Ishikawa (cell line): ENCODE measurements at regions not wholly inside any gene's neighbourhood (a gene's known extent, or its start where the extent isn't known, plus 50 kb on each side); places are given as distances from the start of the nearest gene placed in this dataset.

ENCODE experiments used
- CEBPB ChIP-seq: IDR thresholded peaks from 2 replicates; pipeline ENCODE4 v1.6.1; 2012
- CREB1 ChIP-seq: IDR thresholded peaks from 2 replicates; pipeline ENCODE4 v1.6.1; 2012; ENCODE audit warnings: low read depth
- EGR1 ChIP-seq: IDR thresholded peaks from 2 replicates; pipeline ENCODE4 v1.6.1; 2012
- EP300 ChIP-seq: IDR thresholded peaks from 2 replicates; pipeline ENCODE4 v1.6.1; 2012; ENCODE audit warnings: borderline replicate concordance
- FOXM1 ChIP-seq: IDR thresholded peaks from 2 replicates; pipeline ENCODE4 v1.6.1; 2012; ENCODE audit warnings: low read depth, borderline replicate concordance
- NFIC ChIP-seq: IDR thresholded peaks from 2 replicates; pipeline ENCODE4 v1.6.1; 2012
- RAD21 ChIP-seq: IDR thresholded peaks from 2 replicates; pipeline ENCODE4 v1.6.1; 2012; ENCODE audit warnings: low read depth
- TAF1 ChIP-seq: IDR thresholded peaks from 2 replicates; pipeline ENCODE4 v1.6.1; 2012; ENCODE audit warnings: low read depth, mild to moderate bottlenecking
- TCF12 ChIP-seq: IDR thresholded peaks from 2 replicates; pipeline ENCODE4 v1.6.1; 2012; ENCODE audit warnings: low read depth
- TEAD4 ChIP-seq: IDR thresholded peaks from 2 replicates; pipeline ENCODE4 v1.6.1; 2012
- YY1 ChIP-seq: IDR thresholded peaks from 2 replicates; pipeline ENCODE4 v1.6.1; 2012; ENCODE audit warnings: low read depth
- ZBTB7A ChIP-seq: IDR thresholded peaks from 2 replicates; pipeline ENCODE4 v1.6.1; 2012; ENCODE audit warnings: low read depth
- TF ChIP-seq, protein P1 (sequence below): IDR thresholded peaks from 2 replicates; pipeline ENCODE4 v1.6.1; 2012
- TF ChIP-seq, protein P2 (sequence below): IDR thresholded peaks from 2 replicates; pipeline ENCODE4 v1.6.1; 2012
- TF ChIP-seq, protein P3 (sequence below): IDR thresholded peaks from 2 replicates; pipeline ENCODE4 v1.6.1; 2012; ENCODE audit warnings: low read depth, mild to moderate bottlenecking

DNA sequence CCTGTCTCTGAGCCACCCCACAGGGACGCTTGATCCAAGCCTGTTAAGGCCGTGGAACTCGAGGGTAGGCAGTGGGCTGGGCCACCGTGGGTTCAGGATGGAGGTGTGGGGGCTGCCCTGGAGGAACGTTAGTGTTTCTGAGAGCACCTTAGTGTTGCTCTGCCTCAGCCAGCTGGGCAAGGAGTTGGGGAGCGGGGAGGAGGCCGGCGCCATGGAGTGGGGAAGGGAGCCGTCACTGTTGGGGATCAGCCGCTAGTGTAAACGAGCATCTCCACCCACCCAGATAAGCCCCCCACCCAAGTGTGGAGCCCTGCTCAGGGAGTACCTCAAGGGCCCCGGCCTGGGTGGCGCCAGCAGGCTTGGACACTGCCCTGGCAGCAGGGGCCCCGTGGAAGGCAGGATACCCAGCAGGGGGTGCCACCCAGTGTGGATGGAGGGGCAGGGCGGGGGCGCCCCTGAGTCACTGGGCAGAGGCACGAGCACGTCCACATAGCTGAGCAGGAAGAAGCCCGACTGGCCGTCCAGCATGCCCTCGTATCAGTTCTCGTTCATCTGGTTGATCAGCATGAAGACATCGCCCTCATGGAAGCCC lies 98.6 kb downstream of the KPNA2 start:
- TF ChIP-seq, protein P1, sequence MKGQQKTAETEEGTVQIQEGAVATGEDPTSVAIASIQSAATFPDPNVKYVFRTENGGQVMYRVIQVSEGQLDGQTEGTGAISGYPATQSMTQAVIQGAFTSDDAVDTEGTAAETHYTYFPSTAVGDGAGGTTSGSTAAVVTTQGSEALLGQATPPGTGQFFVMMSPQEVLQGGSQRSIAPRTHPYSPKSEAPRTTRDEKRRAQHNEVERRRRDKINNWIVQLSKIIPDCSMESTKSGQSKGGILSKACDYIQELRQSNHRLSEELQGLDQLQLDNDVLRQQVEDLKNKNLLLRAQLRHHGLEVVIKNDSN = no peak
- TF ChIP-seq TCF12 = no peak
- TF ChIP-seq, protein P2, sequence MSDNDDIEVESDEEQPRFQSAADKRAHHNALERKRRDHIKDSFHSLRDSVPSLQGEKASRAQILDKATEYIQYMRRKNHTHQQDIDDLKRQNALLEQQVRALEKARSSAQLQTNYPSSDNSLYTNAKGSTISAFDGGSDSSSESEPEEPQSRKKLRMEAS = no peak
- TF ChIP-seq, protein P3, sequence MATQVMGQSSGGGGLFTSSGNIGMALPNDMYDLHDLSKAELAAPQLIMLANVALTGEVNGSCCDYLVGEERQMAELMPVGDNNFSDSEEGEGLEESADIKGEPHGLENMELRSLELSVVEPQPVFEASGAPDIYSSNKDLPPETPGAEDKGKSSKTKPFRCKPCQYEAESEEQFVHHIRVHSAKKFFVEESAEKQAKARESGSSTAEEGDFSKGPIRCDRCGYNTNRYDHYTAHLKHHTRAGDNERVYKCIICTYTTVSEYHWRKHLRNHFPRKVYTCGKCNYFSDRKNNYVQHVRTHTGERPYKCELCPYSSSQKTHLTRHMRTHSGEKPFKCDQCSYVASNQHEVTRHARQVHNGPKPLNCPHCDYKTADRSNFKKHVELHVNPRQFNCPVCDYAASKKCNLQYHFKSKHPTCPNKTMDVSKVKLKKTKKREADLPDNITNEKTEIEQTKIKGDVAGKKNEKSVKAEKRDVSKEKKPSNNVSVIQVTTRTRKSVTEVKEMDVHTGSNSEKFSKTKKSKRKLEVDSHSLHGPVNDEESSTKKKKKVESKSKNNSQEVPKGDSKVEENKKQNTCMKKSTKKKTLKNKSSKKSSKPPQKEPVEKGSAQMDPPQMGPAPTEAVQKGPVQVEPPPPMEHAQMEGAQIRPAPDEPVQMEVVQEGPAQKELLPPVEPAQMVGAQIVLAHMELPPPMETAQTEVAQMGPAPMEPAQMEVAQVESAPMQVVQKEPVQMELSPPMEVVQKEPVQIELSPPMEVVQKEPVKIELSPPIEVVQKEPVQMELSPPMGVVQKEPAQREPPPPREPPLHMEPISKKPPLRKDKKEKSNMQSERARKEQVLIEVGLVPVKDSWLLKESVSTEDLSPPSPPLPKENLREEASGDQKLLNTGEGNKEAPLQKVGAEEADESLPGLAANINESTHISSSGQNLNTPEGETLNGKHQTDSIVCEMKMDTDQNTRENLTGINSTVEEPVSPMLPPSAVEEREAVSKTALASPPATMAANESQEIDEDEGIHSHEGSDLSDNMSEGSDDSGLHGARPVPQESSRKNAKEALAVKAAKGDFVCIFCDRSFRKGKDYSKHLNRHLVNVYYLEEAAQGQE = no peak
- TF ChIP-seq TEAD4 = no peak
- TF ChIP-seq ZBTB7A = no peak
- TF ChIP-seq FOXM1 = no peak
- no peak for TF ChIP-seq CREB1
- TF ChIP-seq TAF1 = no peak
- no peak for TF ChIP-seq EP300
- TF ChIP-seq CEBPB = no peak
- no peak for TF ChIP-seq RAD21
- no peak for TF ChIP-seq YY1
- TF ChIP-seq EGR1 = no peak
- no peak for TF ChIP-seq NFIC

DNA sequence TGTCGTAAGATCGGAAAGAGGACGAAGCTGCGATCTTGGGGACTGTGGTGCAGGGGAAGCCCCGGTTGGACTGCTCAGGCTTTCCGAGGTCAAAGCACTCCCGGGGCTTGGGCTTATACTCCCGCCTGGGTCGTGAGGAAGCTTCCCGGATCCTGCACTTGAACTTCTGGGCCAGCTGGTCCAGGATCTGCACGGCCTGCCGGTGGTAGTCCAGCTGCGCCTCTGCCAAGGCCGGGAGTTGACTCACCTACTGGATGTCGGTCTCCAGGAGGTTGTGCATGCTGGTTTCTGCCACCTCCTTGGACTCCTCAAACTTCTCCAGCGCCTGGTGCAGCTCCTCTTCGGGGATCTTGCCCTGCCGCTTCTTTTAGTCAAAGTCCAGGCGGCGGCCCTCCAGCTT lies 99.2 kb downstream of the KPNA2 start:
- TF ChIP-seq, protein P2 = no peak
- TF ChIP-seq YY1 (no peak), NFIC (no peak), CEBPB (no peak), RAD21 (no peak), EGR1 (no peak)
- TF ChIP-seq, protein P1 = no peak

DNA sequence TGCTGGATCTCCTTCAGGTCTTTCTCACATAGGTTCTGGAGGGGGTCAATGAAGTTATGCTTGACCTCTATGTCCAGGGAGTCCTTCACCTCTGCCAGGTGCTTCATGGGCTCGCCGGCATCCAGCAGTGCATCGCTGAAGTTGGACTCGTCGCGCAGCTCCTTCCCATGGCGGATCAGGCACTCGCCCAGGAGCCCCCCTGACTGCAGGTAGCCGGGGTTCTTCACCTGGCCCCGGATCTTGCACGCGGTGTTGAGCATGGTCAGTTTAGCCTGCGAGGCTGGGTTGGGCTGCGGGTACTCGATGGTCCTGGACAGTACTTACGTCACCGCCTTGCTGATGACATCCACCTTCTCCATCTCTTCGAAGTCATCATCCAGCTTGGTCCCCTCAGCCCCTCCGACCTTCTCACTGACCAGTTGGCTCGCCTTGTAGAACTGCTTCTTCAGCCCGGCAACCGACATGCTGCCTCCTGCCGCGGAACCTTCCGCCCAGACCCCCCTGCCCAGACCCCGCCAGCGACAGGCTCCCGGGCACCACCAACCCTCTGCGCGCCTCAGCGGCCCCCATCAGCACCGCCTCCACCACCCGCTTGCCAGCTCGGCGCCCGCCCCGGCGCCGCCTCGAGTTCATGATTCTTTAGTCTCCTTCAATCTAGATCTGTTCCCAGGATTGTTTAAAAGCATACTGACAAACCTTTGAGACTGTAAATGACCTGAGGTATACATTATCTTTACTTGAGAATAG lies 99.8 kb downstream of the KPNA2 start:
- TF ChIP-seq EGR1 (no peak), TEAD4 (no peak), TCF12 (no peak)
- TF ChIP-seq, protein P2 = no peak

DNA sequence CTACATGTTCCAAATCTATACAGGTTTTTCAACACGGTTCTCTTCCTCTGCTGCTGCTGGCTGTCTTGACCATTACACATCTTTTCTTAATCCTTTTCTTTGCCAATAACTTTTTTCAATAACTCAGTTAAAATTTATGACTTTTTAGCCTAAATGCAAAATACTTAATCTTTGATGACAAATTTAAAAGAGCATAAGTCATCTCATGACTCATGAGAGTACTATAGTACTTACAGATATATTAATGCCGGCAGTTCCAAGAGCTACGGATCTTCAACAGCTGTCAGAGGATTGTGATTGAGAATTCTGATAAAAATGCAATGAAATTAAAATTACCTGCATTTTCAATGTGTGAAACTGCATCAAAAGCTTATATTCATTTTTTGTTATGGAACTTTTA lies 105.5 kb downstream of the KPNA2 start:
- no peak for TF ChIP-seq ZBTB7A
- TF ChIP-seq EP300 = no peak
- no peak for TF ChIP-seq TCF12
- TF ChIP-seq CEBPB = no peak
- no peak for TF ChIP-seq TEAD4
- no peak for TF ChIP-seq FOXM1
- no peak for TF ChIP-seq NFIC
- TF ChIP-seq CREB1 = no peak
- TF ChIP-seq, protein P2 = no peak
- no peak for TF ChIP-seq TAF1
- no peak for TF ChIP-seq YY1
- no peak for TF ChIP-seq EGR1
- TF ChIP-seq, protein P3 = no peak
- TF ChIP-seq, protein P1 = no peak
- no peak for TF ChIP-seq RAD21

DNA sequence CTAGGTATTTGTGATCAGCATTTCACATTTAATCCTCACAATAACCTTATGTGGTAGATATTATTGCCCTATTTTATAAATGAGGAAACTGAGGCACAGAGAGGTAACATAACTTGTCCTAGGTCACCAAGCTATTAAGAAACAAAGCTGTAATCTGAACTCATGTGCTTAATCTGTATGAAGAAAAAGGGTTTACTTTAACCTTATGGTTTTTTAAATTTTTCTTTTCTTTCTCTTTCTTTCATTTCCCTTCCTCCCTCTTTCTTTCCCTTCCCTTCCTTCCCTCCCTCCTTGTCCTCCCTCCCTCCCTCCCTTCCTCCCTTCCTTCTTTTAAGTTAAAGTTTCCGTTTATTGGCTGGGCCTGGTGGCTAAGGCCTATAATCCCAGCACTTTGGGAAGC lies 105.2 kb upstream of the AMZ2 start:
- TF ChIP-seq ZBTB7A = no peak
- no peak for TF ChIP-seq TCF12
- TF ChIP-seq, protein P1 = no peak
- TF ChIP-seq RAD21 = no peak
- TF ChIP-seq NFIC = no peak
- no peak for TF ChIP-seq TEAD4
- TF ChIP-seq FOXM1 = no peak
- no peak for TF ChIP-seq CREB1
